Retinal pigment epithelial cell (primary cell): ENCODE measurements at regions not wholly inside any gene's neighbourhood (a gene's known extent, or its start where the extent isn't known, plus 50 kb on each side); places are given as distances from the start of the nearest gene placed in this dataset.
"Not testable (repeated sequence)": the region's sequence is repeated elsewhere in the genome, so short reads cannot be mapped to it uniquely, and the experiment has no call there.

ENCODE experiments used
- DNase-seq: peaks from one replicate; pipeline ENCODE4 v3.0.0-alpha.2; 2010; ENCODE audit warnings: low read depth
- H3K4me3 ChIP-seq: 2 replicates; pipeline ENCODE4 v1.5.1; 2011; ENCODE audit warnings: mild to moderate bottlenecking, low read length, control low read depth, moderate library complexity
- TF ChIP-seq, protein P1 (sequence below): conservative IDR thresholded peaks from 2 replicates; pipeline ENCODE4 v1.5.1; 2011; ENCODE audit warnings: low read depth, low read length, control low read depth, inconsistent platforms

DNA sequence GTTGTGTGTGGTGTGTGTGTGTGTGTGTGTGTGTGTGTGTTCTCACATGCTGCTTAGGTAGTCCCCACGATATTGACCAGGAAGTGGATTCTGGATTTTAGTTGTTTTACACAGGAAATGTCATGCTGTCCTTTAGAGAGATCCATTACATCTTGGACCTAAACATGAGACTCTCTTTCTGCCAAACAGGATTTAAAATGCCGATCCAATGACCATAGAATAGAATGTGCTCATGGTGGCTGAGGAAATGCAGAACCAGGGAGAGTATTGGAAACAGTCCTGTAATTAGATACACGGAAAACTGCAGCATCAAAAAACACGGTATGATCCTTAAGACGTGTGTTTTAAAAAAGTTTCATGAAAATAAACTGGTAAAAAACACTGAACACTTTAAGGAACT, 347.8 kb upstream of the FRG1 start:
- TF ChIP-seq, protein P1, sequence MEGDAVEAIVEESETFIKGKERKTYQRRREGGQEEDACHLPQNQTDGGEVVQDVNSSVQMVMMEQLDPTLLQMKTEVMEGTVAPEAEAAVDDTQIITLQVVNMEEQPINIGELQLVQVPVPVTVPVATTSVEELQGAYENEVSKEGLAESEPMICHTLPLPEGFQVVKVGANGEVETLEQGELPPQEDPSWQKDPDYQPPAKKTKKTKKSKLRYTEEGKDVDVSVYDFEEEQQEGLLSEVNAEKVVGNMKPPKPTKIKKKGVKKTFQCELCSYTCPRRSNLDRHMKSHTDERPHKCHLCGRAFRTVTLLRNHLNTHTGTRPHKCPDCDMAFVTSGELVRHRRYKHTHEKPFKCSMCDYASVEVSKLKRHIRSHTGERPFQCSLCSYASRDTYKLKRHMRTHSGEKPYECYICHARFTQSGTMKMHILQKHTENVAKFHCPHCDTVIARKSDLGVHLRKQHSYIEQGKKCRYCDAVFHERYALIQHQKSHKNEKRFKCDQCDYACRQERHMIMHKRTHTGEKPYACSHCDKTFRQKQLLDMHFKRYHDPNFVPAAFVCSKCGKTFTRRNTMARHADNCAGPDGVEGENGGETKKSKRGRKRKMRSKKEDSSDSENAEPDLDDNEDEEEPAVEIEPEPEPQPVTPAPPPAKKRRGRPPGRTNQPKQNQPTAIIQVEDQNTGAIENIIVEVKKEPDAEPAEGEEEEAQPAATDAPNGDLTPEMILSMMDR: no peak
- no peak for DNase-seq
- no peak overlapping the region for H3K4me3 ChIP-seq

DNA sequence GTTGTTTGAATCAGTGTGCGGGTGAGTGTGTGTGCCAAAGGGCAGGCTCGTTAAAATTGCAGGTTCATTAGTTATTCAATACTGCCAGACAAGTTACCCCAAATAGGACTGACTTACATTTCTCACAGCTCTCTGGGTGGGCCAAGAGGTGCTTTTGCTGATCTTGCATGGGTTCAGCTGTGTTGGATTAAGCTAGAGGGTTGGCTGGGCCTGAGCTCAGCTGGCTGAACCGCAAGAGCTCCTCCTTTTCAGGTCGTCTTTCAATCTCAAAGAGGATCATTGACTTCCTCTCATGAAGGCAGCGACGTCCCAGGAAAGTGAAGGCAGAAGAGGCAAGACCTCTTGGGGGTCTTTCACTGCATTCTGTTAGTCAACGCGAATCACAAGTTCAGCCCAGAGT, 343.3 kb upstream of the FRG1 start:
- no peak for DNase-seq
- no peak overlapping the region for H3K4me3 ChIP-seq
- TF ChIP-seq, protein P1: no peak

DNA sequence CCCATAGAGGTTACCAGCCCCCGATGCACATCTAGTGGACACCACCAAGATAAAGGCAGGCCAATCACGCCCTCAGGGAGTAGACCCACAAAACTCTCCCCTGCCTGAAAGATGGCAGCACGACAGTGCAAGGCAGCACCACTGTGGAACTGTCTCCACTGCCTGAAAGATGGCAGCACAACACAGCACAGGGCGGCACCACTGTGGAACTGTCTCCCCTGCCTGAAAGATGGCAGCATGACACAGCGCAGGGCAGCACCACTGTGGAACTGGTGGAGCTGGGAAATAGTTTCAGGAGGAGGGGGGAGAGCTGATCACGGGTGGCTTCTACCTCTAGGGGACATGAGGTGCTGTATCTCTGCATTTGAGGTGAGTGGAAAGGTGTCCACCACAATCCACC, 340.4 kb upstream of the FRG1 start:
- DNase-seq: no peak
- TF ChIP-seq, protein P1: no peak
- H3K4me3 ChIP-seq: no peak overlapping the region

DNA sequence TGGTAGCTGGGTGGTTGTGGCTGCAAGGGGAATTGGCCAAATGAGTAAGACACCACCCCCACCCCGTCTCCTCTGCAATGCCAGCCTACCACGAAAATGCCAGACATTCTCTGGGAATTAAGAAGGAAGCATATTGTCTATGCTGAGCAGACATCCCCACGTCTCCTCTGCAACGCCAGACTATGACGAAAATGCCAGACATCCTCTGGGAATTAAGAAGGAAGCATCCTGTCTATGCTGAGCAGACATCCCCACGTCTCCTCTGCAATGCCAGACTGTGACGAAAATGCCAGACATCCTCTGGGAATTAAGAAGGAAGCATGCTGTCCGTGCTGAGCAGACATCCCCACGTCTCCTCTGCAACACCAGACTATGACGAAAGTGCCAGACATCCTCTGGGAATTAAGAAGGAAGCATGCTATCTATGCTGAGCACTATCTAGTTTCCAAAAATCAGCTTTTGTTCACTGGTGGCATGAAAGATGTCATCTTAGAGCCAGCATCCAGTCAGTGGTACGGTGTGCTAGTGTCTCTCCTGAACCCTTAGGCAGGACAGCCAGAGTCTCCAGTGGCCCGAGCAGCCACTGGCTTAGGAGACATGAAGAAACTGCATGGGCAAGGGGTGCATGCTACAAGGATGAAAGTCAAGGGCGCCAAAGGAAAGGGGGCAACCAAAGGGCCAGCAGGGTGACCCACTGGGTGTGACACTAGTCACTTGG, 339.8 kb upstream of the FRG1 start:
- H3K4me3 ChIP-seq: no peak overlapping the region
- no peak for DNase-seq
- TF ChIP-seq, protein P1: no peak

DNA sequence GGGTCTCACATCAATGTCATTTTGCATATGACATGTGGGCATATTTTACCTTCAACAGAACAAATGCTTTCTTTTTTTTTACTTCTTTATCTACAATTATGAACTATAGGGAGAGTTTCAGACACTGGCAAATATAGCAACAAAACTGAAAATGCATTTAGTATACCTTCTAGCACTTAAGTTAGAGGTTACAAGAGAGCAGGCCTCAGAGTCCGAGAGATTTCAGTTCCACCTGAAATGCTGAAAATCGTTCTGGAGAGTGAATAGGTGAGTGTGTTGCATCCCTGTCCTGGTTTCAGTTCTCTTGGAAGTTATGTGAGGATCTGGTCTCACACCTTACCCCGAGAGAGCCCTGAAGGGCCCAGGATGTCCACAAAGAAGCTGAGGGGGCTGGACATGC, 337.8 kb upstream of the FRG1 start:
- not testable (repeated sequence) for DNase-seq, H3K4me3 ChIP-seq

DNA sequence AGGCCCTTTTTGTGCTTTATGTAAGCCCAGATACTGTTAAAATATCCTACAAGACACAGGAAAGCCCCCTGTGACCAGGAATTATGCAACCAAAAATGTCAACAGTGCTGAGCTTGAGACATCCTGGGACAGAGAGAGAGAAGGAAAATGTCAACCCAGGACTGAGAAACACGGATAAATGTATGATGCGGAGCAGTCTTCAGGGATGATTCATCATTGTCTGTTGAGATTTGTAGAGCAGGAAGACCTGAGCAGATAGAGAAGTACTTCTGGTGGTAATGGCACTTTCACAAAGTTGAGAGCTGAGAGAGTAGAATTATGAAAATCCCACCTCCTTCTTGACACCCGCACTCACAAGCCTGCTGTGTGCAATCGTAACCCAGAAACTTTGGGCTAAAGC, 330.1 kb upstream of the FRG1 start:
- H3K4me3 ChIP-seq, DNase-seq: not testable (repeated sequence)

DNA sequence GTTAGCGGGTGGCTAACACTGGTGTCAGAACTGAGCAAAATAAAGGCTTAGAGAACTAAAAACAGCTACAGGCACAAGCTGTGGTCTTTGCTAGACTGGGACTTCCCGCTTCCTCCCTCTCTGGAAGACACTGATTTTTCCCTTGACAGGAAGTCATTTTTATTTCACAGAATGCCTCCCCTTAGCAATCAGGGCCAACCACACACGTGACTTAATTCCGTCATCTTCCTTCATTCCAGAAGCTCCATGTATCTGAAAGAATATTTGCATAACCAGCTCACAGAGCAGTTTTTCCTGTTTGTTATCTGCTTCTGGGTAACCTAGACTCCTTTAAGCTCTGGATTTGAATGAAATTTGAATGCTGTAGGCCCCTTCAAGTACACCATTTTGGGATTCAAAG, 327.5 kb upstream of the FRG1 start:
- TF ChIP-seq, protein P1: no peak
- DNase-seq: no peak
- H3K4me3 ChIP-seq: no peak overlapping the region

DNA sequence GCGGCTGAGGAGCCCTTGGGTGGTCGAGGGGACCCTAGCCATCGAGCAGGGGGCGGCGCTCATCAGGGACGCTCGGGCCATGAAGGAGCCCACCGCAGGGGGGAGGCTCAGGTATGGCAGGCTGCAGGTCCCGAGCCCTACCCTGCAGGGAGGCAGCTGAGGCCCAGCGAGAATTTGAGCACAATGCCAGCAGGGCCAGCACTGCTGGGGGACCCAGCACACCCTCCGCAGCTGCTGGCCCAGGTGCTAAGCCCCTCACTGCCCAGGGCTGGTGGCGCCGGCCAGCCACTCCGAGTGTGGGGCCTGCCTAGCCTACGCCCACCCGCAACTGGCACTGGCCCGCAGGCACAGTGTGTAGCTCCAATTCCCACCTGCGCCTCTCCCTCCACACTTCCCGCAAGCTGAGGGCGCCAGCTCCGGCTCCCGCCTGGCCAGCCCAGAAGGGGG, 325.4 kb upstream of the FRG1 start:
- no peak overlapping the region for H3K4me3 ChIP-seq
- TF ChIP-seq, protein P1: no peak
- no peak for DNase-seq

DNA sequence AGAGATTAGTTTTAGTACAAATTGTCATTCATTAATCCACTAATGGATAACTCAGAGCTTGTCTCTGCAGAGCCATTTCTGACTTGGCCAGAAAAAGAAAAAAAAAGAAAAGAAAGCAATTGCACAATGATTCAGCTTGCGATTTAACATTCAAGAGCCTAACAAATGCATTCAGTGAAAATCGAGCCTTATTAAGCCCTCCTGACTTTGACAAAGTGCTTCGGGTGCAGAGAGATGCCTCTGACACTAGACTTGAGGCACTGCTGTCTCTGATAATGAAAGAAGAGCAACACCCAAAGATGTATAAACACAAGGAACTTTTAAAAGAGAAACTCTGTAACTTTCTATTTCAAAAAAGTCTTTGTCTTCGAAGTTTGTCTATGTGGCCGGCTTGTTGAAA, 322.9 kb upstream of the FRG1 start:
- not testable (repeated sequence) for H3K4me3 ChIP-seq, DNase-seq

DNA sequence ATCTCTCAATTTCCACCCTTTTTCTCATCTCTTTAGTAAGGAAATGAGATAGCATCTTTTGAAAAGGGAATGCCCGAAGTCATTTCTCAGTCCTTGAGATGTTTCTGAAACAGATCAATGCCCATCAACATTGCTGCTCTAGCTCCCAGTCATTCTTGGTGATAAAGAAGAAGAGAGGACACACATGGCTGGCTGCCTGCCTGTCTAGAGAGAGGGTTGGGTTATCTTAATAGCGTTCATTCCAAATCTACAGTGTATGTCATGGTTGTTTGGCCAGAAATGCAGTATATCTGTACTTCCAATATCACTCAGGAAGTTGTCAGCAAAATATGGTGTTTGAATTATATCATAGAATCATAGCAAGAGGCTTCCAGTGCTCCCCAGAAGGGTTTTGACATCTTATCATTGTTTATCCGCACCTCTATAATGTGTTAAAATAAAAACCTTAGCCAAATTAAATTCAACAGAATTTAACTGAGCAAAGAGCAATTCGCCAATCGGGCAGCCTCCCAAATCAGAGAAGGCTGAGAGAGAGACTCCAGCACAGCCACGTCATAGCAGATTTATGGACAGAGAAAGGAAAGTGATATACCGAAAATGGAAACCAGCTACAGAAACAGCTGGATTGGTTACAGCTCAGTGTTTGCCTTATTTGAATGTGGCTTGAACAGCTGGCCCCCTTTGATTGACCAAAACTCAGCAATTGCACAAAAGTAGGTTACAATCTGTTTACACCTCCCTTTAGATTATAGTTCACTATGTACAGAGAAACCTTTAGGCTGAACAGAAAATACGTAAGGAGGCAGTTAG, 321.0 kb upstream of the FRG1 start:
- DNase-seq, H3K4me3 ChIP-seq: not testable (repeated sequence)

DNA sequence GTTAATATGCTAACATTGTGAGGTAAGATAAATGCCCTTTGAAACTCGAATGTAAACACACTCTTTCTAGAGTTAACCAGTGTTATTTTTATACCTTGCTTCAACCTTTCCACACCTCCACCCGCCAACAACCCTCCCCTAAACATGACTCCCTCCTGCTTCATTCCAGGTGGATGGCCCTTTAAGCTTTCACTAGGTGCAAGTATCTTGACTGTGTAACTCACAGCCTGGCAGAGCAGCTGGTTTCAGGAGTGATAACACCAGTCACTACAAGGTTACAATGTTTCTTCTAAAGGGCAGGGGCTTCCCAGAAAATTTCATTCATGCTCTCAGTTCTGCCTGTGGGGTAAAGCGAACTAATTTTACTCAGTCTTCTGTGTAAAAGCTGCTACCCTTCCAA, 318.1 kb upstream of the FRG1 start:
- not testable (repeated sequence) for DNase-seq, H3K4me3 ChIP-seq

DNA sequence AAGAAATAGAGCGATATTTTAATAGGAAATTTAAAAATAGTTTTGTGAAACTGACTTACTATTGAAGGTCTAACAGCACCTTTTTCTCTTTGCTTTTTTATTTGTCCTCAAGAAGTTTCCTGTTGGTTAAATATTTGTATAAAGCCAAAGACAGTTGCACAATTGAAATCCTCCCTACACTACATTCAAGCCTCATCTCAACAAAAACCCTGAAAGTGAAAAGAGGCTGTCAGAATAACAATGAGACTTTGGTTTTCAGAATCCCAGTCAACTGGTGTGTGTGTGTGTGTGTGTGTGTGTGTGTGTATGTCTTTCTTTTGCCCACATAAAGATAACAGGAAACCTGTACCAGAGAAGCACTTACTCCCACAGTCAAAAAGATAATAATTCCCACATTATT, 313.6 kb upstream of the FRG1 start:
- not testable (repeated sequence) for DNase-seq, H3K4me3 ChIP-seq
